Right hindlimb (tissue), 1 donor: ENCODE measurements at regions not wholly inside any gene's neighbourhood (a gene's known extent, or its start where the extent isn't known, plus 50 kb on each side); places are given as distances from the start of the nearest gene placed in this dataset.
"Not testable (repeated sequence)": the region's sequence is repeated elsewhere in the genome, so short reads cannot be mapped to it uniquely, and the experiment has no call there.

Source experiments
- DNase-seq: peaks from one replicate; pipeline ENCODE4 v3.0.0-alpha.2; 2018

GRCh38 chr6:168192195-168192900 is 113.3 kb upstream of the FRMD1 start:
- no peak for DNase-seq

GRCh38 chr6:168190646-168191443 is 111.8 kb upstream of the FRMD1 start:
- no peak for DNase-seq

GRCh38 chr6:168190014-168190405 is 111.0 kb upstream of the FRMD1 start:
- DNase-seq = no peak

GRCh38 chr6:168189200-168190013 is 110.4 kb upstream of the FRMD1 start:
- DNase-seq = no peak

- no peak for DNase-seq
These were observed 109.6 kb upstream of the FRMD1 start for GRCh38 chr6:168188369-168189199.

GRCh38 chr6:168186438-168186837 is 107.4 kb upstream of the FRMD1 start:
- DNase-seq = no peak

- not testable (repeated sequence) for DNase-seq
These were observed 107.0 kb upstream of the FRMD1 start for GRCh38 chr6:168186018-168186417.

- no peak for DNase-seq
These were observed 105.7 kb upstream of the FRMD1 start for GRCh38 chr6:168184701-168185100.

- no peak for DNase-seq
These were observed 104.6 kb upstream of the FRMD1 start for GRCh38 chr6:168183613-168183970.

- no peak for DNase-seq
These were observed 104.0 kb upstream of the FRMD1 start for GRCh38 chr6:168182908-168183612.

GRCh38 chr6:168182366-168182765 is 103.4 kb upstream of the FRMD1 start:
- DNase-seq = no peak

- no peak for DNase-seq
These were observed 102.9 kb upstream of the FRMD1 start for GRCh38 chr6:168181876-168182275.

GRCh38 chr6:168181316-168181715 is 102.3 kb upstream of the FRMD1 start:
- no peak for DNase-seq

GRCh38 chr6:168180548-168181011 is 101.6 kb upstream of the FRMD1 start:
- no peak for DNase-seq

- DNase-seq = no peak
These were observed 100.8 kb upstream of the FRMD1 start for GRCh38 chr6:168179702-168180382.

- DNase-seq = no peak
These were observed 100.1 kb upstream of the FRMD1 start for GRCh38 chr6:168179133-168179532.

- DNase-seq = no peak
These were observed 98.3 kb upstream of the FRMD1 start for GRCh38 chr6:168177103-168177891.

- DNase-seq = no peak
These were observed 92.8 kb upstream of the FRMD1 start for GRCh38 chr6:168171673-168172353.

GRCh38 chr6:168170841-168171601 is 92.0 kb upstream of the FRMD1 start:
- no peak for DNase-seq
